ENCODE measurements at regions not wholly inside any gene's neighbourhood (a gene's known extent, or its start where the extent isn't known, plus 50 kb on each side); places are given as distances from the start of the nearest gene placed in this dataset.

DNA sequence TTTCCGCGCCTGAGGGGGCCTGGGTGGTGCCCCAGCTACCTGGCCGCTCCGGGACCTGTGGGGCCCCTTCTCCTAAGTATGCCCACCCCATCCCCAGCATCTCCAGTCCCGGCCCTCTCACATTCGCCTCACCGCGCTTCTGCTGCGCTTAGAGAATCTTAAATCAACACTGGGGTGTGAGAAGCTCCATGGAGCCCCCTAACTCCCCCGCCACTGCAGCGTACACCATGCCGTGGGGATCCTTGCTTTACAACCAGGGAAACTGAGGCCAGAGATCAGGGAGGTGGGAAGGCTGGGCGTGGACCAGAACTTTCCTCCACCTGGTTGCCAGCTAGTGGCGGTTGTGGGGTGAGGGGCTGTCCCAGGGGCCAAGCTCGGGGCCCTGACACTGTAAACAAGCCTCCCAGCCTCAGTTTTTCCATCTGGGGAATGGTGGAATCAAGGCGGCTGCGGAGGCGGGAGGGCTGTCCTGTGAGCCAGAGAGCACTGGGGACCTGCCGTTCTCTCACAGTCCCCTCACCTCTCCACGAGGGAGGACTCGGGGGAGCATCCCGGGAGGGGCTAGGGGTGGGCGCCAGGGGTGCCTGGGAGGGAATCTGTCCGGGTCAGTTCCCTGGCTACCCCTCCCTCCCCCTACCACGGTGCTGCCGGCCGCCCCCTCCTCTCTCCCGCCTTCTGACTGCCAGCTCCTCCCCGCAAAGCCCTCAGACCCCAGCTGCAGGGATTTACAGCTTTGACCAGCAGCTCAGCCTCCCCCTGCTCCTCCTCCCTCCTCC lies 161.2 kb downstream of the C9orf50 start:
- no peak for TF ChIP-seq EZH2 (IDR thresholded peaks at IDR 0.05; ENCODE audit: low read depth)
- TF ChIP-seq, protein P1, sequence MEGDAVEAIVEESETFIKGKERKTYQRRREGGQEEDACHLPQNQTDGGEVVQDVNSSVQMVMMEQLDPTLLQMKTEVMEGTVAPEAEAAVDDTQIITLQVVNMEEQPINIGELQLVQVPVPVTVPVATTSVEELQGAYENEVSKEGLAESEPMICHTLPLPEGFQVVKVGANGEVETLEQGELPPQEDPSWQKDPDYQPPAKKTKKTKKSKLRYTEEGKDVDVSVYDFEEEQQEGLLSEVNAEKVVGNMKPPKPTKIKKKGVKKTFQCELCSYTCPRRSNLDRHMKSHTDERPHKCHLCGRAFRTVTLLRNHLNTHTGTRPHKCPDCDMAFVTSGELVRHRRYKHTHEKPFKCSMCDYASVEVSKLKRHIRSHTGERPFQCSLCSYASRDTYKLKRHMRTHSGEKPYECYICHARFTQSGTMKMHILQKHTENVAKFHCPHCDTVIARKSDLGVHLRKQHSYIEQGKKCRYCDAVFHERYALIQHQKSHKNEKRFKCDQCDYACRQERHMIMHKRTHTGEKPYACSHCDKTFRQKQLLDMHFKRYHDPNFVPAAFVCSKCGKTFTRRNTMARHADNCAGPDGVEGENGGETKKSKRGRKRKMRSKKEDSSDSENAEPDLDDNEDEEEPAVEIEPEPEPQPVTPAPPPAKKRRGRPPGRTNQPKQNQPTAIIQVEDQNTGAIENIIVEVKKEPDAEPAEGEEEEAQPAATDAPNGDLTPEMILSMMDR (conservative IDR thresholded peaks at IDR 0.05), result no peak
